Neural cell (in vitro differentiated cells): ENCODE measurements at regions not wholly inside any gene's neighbourhood (a gene's known extent, or its start where the extent isn't known, plus 50 kb on each side); places are given as distances from the start of the nearest gene placed in this dataset.
"Not testable (repeated sequence)": the region's sequence is repeated elsewhere in the genome, so short reads cannot be mapped to it uniquely, and the experiment has no call there.

Experiments used
- H2AFZ ChIP-seq: fragments of 200-600, 300-800 bp; sonication (generic), shearing (Covaris generic); 2 replicates; pipeline ENCODE4 v1.6.0; 2014; ENCODE audit warnings: low read depth, mild to moderate bottlenecking, antibody characterized with exemption, low read length, moderate library complexity
- H3F3A ChIP-seq: fragments of 200-600 bp; shearing (Covaris generic); 2 replicates; pipeline ENCODE4 v1.6.1; 2016; ENCODE audit warnings: mild to moderate bottlenecking, moderate library complexity, mixed read lengths, antibody characterized with exemption, low read length; ENCODE audit not compliant: insufficient read depth, poor library complexity, severe bottlenecking
- H3K27ac ChIP-seq: fragments of 200-600, 300-800 bp; sonication (generic), shearing (Covaris generic); 2 replicates; pipeline ENCODE4 v1.5.1; 2014; ENCODE audit warnings: mild to moderate bottlenecking, low read length, moderate library complexity
- H3K27me3 ChIP-seq: fragments of 300-800, 200-600 bp; sonication (generic), shearing (Covaris generic); 2 replicates; pipeline ENCODE4 v1.6.0; 2014; ENCODE audit warnings: mild to moderate bottlenecking, low read depth, low read length, moderate library complexity; ENCODE audit not compliant: insufficient read depth
- H3K36me3 ChIP-seq: fragments of 300-800, 200-600 bp; sonication (generic), shearing (Covaris generic); 2 replicates; pipeline ENCODE4 v1.5.1; 2014; ENCODE audit warnings: mild to moderate bottlenecking, antibody characterized with exemption, low read length, moderate library complexity; ENCODE audit not compliant: insufficient read depth
- H3K4me2 ChIP-seq: fragments of 300-800, 200-600 bp; sonication (generic), shearing (Covaris generic); 2 replicates; pipeline ENCODE4 v1.6.0; 2014; ENCODE audit warnings: mild to moderate bottlenecking, low read length
- H3K4me3 ChIP-seq: fragments of 300-800, 200-600 bp; sonication (generic), shearing (Covaris generic); 2 replicates; pipeline ENCODE4 v1.5.1; 2014; ENCODE audit warnings: mild to moderate bottlenecking, low read length, moderate library complexity
- H3K79me2 ChIP-seq: fragments of 200-600 bp; shearing (Covaris generic); replicated peaks from 2 replicates; pipeline ENCODE4 v1.6.0; 2014; ENCODE audit warnings: mild to moderate bottlenecking, low read length, moderate library complexity; ENCODE audit not compliant: insufficient read depth
- H3K9ac ChIP-seq: fragments of 300-800, 200-600 bp; sonication (generic), shearing (Covaris generic); 2 replicates; pipeline ENCODE4 v1.6.1; 2016; ENCODE audit warnings: mild to moderate bottlenecking, low read length, mixed read lengths
- H3K9me2 ChIP-seq: fragments of 200-600 bp; shearing (Covaris generic); 2 replicates; pipeline ENCODE4 v1.6.1; 2016; ENCODE audit warnings: mild to moderate bottlenecking, low read length, mixed read lengths; ENCODE audit not compliant: insufficient read depth
- H3K9me3 ChIP-seq: fragments of 200-600, 300-800 bp; sonication (generic), shearing (Covaris generic); 2 replicates; pipeline ENCODE4 v1.6.1; 2016; ENCODE audit warnings: mild to moderate bottlenecking, mixed run types, low read length, moderate library complexity, mixed read lengths
- H4K20me1 ChIP-seq: fragments of 200-600 bp; shearing (Covaris generic); 2 replicates; pipeline ENCODE4 v1.6.1; 2016; ENCODE audit warnings: mild to moderate bottlenecking, mixed run types; ENCODE audit not compliant: insufficient read depth
- CTCF ChIP-seq: fragments of 450-650 bp; IDR thresholded peaks from 2 replicates; pipeline ENCODE4 v1.5.1; 2014; ENCODE audit warnings: antibody characterized with exemption, mild to moderate bottlenecking, moderate library complexity; ENCODE audit not compliant: poor library complexity, severe bottlenecking
- EP300 ChIP-seq: fragments of 450-650 bp; conservative IDR thresholded peaks from 2 replicates; pipeline ENCODE4 v1.6.1; 2014; ENCODE audit warnings: antibody characterized with exemption, mild to moderate bottlenecking, moderate library complexity; ENCODE audit not compliant: poor library complexity, severe bottlenecking
- EZH2 ChIP-seq: fragments of 200-600, 300-800 bp; shearing (Covaris generic), sonication (generic); IDR thresholded peaks from 2 replicates; pipeline ENCODE4 v1.6.1; 2014; ENCODE audit warnings: antibody characterized with exemption, low read length, borderline replicate concordance, mild to moderate bottlenecking; ENCODE audit not compliant: insufficient read depth, poor library complexity, severe bottlenecking
- MXI1 ChIP-seq: fragments of 450-650 bp; conservative IDR thresholded peaks from 2 replicates; pipeline ENCODE4 v1.6.1; 2014; ENCODE audit warnings: antibody characterized with exemption, mild to moderate bottlenecking; ENCODE audit not compliant: poor library complexity, severe bottlenecking
- POLR2AphosphoS5 ChIP-seq: IDR thresholded peaks from 2 replicates; pipeline ENCODE4 v1.6.1; 2012
- RAD21 ChIP-seq: fragments of 450-650 bp; conservative IDR thresholded peaks from 2 replicates; pipeline ENCODE4 v1.6.1; 2014; ENCODE audit warnings: antibody characterized with exemption, mild to moderate bottlenecking, moderate library complexity
- REST ChIP-seq: IDR thresholded peaks from 2 replicates; pipeline ENCODE4 v1.6.1; 2012; ENCODE audit warnings: borderline replicate concordance
- SMC3 ChIP-seq: fragments of 450-650 bp; conservative IDR thresholded peaks from 2 replicates; pipeline ENCODE4 v1.6.1; 2014; ENCODE audit warnings: antibody characterized with exemption, mild to moderate bottlenecking, moderate library complexity; ENCODE audit not compliant: poor library complexity
- TAF1 ChIP-seq: IDR thresholded peaks from 2 replicates; pipeline ENCODE4 v1.6.1; 2012; ENCODE audit warnings: low read depth

- no peak overlapping the region for H3K9ac ChIP-seq
- TF ChIP-seq MXI1: no peak
- TF ChIP-seq RAD21: no peak
- no peak for TF ChIP-seq POLR2AphosphoS5
- no peak for TF ChIP-seq REST
- no peak for TF ChIP-seq SMC3
- TF ChIP-seq CTCF: no peak
- no peak for TF ChIP-seq EZH2
- no peak for TF ChIP-seq TAF1
- TF ChIP-seq EP300: no peak
- no peaks in the 10 kb centered on the region for H3K36me3 ChIP-seq
Measured at GRCh38 chr18:66894851-66895250, 291.0 kb upstream of the CDH19 start.

GRCh38 chr18:66892388-66892787 is 288.5 kb upstream of the CDH19 start:
- not testable (repeated sequence) for H3K9me3 ChIP-seq, H3K4me3 ChIP-seq, H3K9ac ChIP-seq, H2AFZ ChIP-seq, H3K79me2 ChIP-seq, H3K9me2 ChIP-seq, H3K27me3 ChIP-seq, H3K36me3 ChIP-seq, H3K27ac ChIP-seq, H3K4me2 ChIP-seq, H3F3A ChIP-seq, H4K20me1 ChIP-seq

More at GRCh38 chr18:66894851-66895250, 291.0 kb upstream of the CDH19 start:
- Histone ChIP-seq H3K4me2 (no peak overlapping the region), H3K27ac (no peak overlapping the region), H4K20me1 (no peaks in the 10 kb centered on the region), H3F3A (no peaks in the 10 kb centered on the region), H3K79me2 (no peaks in the 10 kb centered on the region), H3K4me3 (no peak overlapping the region), H2AFZ (no peak overlapping the region), H3K9me2 (no peaks in the 10 kb centered on the region), H3K9me3 (no peaks in the 10 kb centered on the region), H3K27me3 (no peaks in the 10 kb centered on the region)

DNA sequence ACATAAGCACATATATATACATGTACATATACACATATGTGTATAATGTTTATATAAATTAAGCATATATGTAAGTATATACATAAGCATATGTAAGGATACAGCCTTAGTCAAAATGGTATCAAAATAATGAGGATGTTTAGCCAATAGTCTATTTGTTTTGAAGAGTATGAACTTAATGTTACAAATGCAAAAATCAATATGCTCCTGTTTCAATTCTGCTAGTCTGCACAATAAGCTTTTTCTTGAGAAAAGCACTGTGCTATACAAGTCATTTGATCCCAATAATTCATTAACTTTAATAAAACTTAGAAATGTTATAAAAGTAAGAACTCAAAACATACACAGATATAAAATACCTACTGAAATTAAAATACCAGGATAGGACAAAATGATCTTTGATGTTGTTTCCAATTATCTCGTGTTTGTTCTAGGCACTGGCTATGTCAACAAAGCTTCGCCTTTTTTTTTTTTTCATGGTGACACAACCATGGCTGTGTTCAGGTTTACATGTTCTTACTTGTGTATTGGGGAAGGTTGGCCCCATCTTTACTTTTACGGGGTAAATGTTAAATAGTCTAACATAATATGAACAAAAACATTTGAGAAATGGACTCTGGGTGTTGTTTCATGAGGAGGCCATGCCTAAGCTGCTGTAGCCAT is 271.1 kb upstream of the CDH19 start:
- Histone ChIP-seq H3K9me2 (no peaks in the 10 kb centered on the region), H3K9ac (no peak overlapping the region), H3K4me3 (no peak overlapping the region), H3K27me3 (no peaks in the 10 kb centered on the region), H3F3A (no peaks in the 10 kb centered on the region), H4K20me1 (no peaks in the 10 kb centered on the region), H2AFZ (no peak overlapping the region), H3K4me2 (no peak overlapping the region), H3K27ac (no peak overlapping the region), H3K36me3 (no peaks in the 10 kb centered on the region), H3K79me2 (no peaks in the 10 kb centered on the region), H3K9me3 (no peaks in the 10 kb centered on the region)
- TF ChIP-seq RAD21 (no peak), REST (no peak), EP300 (no peak), TAF1 (no peak), EZH2 (no peak), CTCF (no peak), MXI1 (no peak), SMC3 (no peak), POLR2AphosphoS5 (no peak)
